Spleen (tissue), 7 donors: ENCODE measurements at regions not wholly inside any gene's neighbourhood (a gene's known extent, or its start where the extent isn't known, plus 50 kb on each side); places are given as distances from the start of the nearest gene placed in this dataset.

Source experiments
- CTCF ChIP-seq, 11 experiments: fragments of 200-600 bp in 7 of 11; fragments of 450-650 bp in 4 of 11; sonication (generic) in 4 of 11; IDR thresholded peaks in 8 of 11; conservative IDR thresholded peaks in 3 of 11; 1 replicate in 7 of 11; 2 replicates in 4 of 11; pipeline versions ENCODE4 v1.4.0 to v1.8.0; 2016 to 2021; ENCODE audit warnings: antibody characterized with exemption in 11 of 11, inconsistent platforms in 4 of 11, mild to moderate bottlenecking in 1 of 11
- POLR2A ChIP-seq, 3 donors: fragments of 450-650 bp; IDR thresholded peaks; one replicate each; pipeline ENCODE4 v1.5.1; 2017; ENCODE audit warnings: antibody characterized with exemption in 3 of 3, mild to moderate bottlenecking in 1 of 3
- POLR2AphosphoS5 ChIP-seq, 3 donors: sonication (generic); formaldehyde crosslinking; IDR thresholded peaks; one replicate each; pipeline ENCODE4 v1.5.1; 2017; ENCODE audit warnings: antibody characterized with exemption in 3 of 3
- donor health status: DM: no; HTN: no; CAD: no; lungs with moderate emphysema.
- donor health status: DM: no; HTN: no; CAD: no.
- donor health status: DM: no; HTN: no; CAD: no.

- TF ChIP-seq POLR2A (IDR thresholded peaks at IDR 0.05) (no peak), CTCF (IDR thresholded peaks at IDR 0.05 in 8 of 11, conservative IDR thresholded peaks at IDR 0.05 in 3 of 11) (no peak), POLR2AphosphoS5 (IDR thresholded peaks at IDR 0.05) (no peak)
Observed at GRCh38 chr16:26993511-26993910, 73.2 kb upstream of the C16orf82 start.
